Hepatocyte (in vitro differentiated cells): ENCODE measurements at regions not wholly inside any gene's neighbourhood (a gene's known extent, or its start where the extent isn't known, plus 50 kb on each side); places are given as distances from the start of the nearest gene placed in this dataset.

Experiments used
- CTCF ChIP-seq: fragments of 200-600 bp; sonication (generic); IDR thresholded peaks from 2 replicates; pipeline ENCODE4 v1.5.1; 2016; ENCODE audit warnings: antibody characterized with exemption, mild to moderate bottlenecking; ENCODE audit not compliant: poor library complexity
- EZH2phosphoT487 ChIP-seq: fragments of 200-600 bp; sonication (generic); IDR thresholded peaks from one replicate; pipeline ENCODE4 v1.6.1; 2018; ENCODE audit warnings: antibody characterized with exemption, mild to moderate bottlenecking, low read depth, moderate library complexity; ENCODE audit not compliant: unreplicated experiment, severe bottlenecking

- TF ChIP-seq CTCF (no peak), EZH2phosphoT487 (no peak)
Measured at GRCh38 chr10:130666215-130666614, 530.0 kb downstream of the GLRX3 start.
